HAP-1 (cell line): ENCODE measurements at regions not wholly inside any gene's neighbourhood (a gene's known extent, or its start where the extent isn't known, plus 50 kb on each side); places are given as distances from the start of the nearest gene placed in this dataset.
"Not testable (repeated sequence)": the region's sequence is repeated elsewhere in the genome, so short reads cannot be mapped to it uniquely, and the experiment has no call there.

Experiments
- DNase-seq, 2 experiments: peaks; one replicate each; pipeline ENCODE4 v3.0.0-alpha.2; 2016 to 2020; ENCODE audit warnings: low spot score in 2 of 2
- H3K27me3 ChIP-seq: fragments of 250-450 bp; sonication (Bioruptor Pico); 2 replicates; pipeline ENCODE4 v1.5.1; 2020; ENCODE audit warnings: low read depth, mild to moderate bottlenecking, moderate library complexity
- H3K36me3 ChIP-seq: fragments of 250-450 bp; sonication (Bioruptor Pico); replicated peaks from 2 replicates; pipeline ENCODE4 v1.5.1; 2020; ENCODE audit warnings: mild to moderate bottlenecking
- H3K4me1 ChIP-seq: fragments of 250-450 bp; sonication (Bioruptor Pico); 2 replicates; pipeline ENCODE4 v1.5.1; 2020; ENCODE audit warnings: mild to moderate bottlenecking
- H3K4me3 ChIP-seq: fragments of 250-450 bp; sonication (Bioruptor Pico); 2 replicates; pipeline ENCODE4 v1.5.1; 2020; ENCODE audit warnings: mild to moderate bottlenecking, moderate library complexity
- H3K9me3 ChIP-seq: fragments of 250-450 bp; sonication (Bioruptor Pico); 2 replicates; pipeline ENCODE4 v1.5.1; 2020; ENCODE audit warnings: mild to moderate bottlenecking, moderate library complexity
- in situ Hi-C: fragments of 300-500 bp; cut with MboI; formaldehyde crosslinking; loops from 3 replicates; pipeline ENCODE4 v1.14.3; 2020; ENCODE audit warnings: low sequenced_read_pairs, inconsistent platforms, mixed read lengths

DNA sequence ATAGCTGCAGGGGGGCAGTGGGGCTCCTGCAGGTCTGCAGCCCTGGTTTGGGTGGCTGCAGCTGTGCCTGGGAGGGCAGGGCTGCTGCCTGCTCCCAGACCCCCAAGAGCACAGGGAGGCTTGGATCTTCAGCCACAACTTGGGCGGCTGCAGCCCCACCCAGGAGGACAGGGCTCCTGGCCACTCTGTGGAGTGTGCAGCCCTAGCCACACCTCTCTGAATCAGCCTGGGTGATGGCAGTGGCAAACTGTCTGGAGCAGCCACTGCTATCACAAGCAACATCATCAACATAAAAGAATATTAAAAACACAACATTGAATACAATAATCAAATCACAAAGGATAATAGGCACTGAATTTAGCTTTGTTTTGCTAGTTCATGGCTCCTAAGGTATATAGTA, 164.9 kb upstream of the SLC27A6 start:
- H3K9me3 ChIP-seq, result no peaks in the 10 kb centered on the region
- no peaks in the 10 kb centered on the region for H3K27me3 ChIP-seq
- H3K36me3 ChIP-seq, result no peaks in the 10 kb centered on the region
- in situ Hi-C loops, result no loop called here
- no peaks in the 10 kb centered on the region for H3K4me1 ChIP-seq
- DNase-seq, result no peak
- H3K4me3 ChIP-seq, result no peak overlapping the region

DNA sequence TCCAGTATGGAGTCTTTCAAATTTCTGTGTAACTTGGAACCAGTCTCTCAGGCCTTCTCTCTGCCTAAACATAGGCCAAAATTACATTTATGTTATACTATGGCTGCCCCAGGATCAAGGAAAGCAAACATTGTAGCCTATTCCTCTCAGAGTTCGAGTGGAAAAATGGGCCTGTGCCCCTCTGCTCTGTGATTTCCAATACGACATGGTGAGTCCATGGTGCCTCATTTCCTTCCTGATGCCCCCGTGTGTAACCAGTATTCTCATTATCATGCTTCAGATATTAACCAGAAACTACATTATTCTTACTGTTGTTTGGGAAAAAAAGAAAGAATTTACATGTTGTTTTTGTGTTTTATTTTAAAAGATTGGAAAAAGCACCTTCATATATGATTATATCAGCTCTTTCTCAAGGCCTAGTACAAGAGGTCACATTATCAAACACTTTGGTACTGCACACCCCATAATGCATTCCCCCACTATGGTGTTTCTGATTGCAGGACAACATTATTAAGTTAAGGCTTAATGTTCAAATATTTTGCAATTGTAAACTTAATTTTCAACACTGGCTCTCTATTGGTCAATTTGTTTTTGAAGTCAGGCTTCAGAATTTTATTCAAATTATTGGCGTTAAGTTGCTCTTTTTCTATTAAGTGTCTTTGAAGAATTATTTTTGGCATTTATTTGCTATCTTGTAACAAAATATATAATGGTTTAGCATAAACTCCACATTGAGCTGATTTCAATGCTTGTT, 151.8 kb upstream of the SLC27A6 start:
- in situ Hi-C loops, result no loop called here
- Histone ChIP-seq H3K9me3 (peaks cover 2% of the 10 kb centered on the region; the same call in 1 of the 2 replicates), H3K4me3 (no peak overlapping the region)

DNA sequence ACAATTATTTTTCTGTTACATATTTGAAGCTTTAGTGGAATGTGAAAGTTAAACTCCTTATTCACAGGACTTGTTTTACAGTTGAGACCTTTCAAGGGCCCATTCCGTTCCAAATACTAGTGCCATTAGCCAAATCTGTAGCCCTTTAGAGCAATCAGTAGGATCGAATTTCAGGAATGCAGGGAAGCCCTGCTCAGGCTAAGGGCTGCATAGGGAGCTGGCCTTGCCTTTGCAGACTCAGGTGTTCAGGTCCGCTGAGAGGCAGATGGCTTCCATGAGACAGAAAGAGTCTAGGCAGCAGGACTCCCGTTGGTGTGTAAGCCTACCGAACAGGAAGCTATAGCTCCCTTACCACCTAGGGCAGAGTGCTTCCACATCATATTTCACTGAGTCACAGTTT, 150.1 kb upstream of the SLC27A6 start:
- Histone ChIP-seq H3K4me1 (no peaks in the 10 kb centered on the region), H3K9me3 (peaks cover 2% of the 10 kb centered on the region; the same call in 1 of the 2 replicates), H3K36me3 (no peaks in the 10 kb centered on the region), H3K4me3 (no peak overlapping the region), H3K27me3 (no peaks in the 10 kb centered on the region)
- DNase-seq, result no peak
- in situ Hi-C loops, result no loop called here

More for the DNA sequence above, 151.8 kb upstream of the SLC27A6 start:
- no peaks in the 10 kb centered on the region for H3K27me3 ChIP-seq
- no peak for DNase-seq
- no peaks in the 10 kb centered on the region for H3K4me1 ChIP-seq
- no peaks in the 10 kb centered on the region for H3K36me3 ChIP-seq

DNA sequence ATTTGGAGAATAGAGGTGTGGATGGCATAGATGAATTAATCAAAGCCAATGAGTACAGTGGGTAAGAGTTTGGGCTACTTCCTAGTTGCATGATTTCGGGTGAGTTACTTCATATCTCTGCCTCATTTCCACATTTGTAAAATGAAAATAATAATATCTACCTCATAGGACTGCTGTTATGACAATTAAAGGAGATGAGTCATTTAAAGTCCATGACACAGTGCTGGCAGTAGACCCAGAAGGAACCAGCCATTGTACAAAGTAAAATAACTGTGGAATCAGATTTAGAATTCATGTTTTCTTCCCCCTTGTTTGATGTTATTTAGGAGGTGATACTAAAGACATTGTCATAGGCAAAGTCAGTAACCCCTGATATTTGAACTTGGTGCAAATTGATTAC, 139.5 kb upstream of the SLC27A6 start:
- H3K27me3 ChIP-seq, result no peaks in the 10 kb centered on the region
- in situ Hi-C loops, result no loop called here
- no peak overlapping the region for H3K4me3 ChIP-seq
- DNase-seq, result no peak
- H3K36me3 ChIP-seq, result no peaks in the 10 kb centered on the region
- no peaks in the 10 kb centered on the region for H3K4me1 ChIP-seq
- no peaks in the 10 kb centered on the region for H3K9me3 ChIP-seq

DNA sequence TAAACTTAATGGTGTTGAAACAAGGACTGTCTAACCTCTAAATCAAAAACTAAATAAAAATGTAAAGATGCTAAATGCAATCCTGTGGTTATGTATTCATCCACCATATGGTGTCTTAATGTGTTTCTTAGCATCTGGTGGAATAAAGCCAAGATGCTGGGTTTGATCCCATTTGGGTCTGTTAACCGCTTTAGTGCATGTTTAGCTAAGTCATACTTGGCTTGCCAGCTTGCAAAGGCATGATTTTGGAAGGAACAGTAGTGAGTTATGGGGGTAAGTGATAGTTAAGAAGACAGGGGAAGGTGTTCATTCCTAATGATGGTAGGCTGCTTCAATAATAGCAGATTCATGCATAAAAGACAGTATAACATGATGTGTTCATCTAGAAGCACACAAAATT, 139.0 kb upstream of the SLC27A6 start:
- no peaks in the 10 kb centered on the region for H3K36me3 ChIP-seq
- in situ Hi-C loops, result no loop called here
- DNase-seq, result no peak
- no peaks in the 10 kb centered on the region for H3K9me3 ChIP-seq
- no peaks in the 10 kb centered on the region for H3K27me3 ChIP-seq
- no peak overlapping the region for H3K4me3 ChIP-seq
- no peaks in the 10 kb centered on the region for H3K4me1 ChIP-seq

DNA sequence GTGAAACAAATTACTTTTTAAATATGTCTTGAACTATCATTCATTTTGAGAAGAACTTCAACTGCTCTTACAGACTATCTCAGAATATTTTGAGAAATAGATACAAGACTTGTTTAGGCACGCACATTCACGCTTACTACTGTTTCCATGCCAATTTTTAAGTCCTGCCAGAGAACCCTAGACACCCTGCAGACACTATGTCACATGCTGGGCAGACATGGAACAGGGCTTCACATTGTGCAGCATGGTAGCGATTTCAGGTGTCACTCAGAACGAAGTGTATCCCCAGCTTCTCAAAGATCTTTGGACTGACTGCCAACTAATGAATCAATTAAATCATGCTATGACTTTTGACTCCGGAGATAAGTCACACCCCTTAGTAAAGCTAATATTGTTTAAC, 128.7 kb upstream of the SLC27A6 start:
- in situ Hi-C loops, result loop anchor here (10.0 kb wide), 1 partner anchor 622 kb away; no protein-coding TSS in a partner anchor
- DNase-seq, result no peak
- H3K36me3 ChIP-seq, result no peaks in the 10 kb centered on the region
- H3K4me1 ChIP-seq, result no peaks in the 10 kb centered on the region
- no peaks in the 10 kb centered on the region for H3K9me3 ChIP-seq
- H3K4me3 ChIP-seq, result no peak overlapping the region
- no peaks in the 10 kb centered on the region for H3K27me3 ChIP-seq

DNA sequence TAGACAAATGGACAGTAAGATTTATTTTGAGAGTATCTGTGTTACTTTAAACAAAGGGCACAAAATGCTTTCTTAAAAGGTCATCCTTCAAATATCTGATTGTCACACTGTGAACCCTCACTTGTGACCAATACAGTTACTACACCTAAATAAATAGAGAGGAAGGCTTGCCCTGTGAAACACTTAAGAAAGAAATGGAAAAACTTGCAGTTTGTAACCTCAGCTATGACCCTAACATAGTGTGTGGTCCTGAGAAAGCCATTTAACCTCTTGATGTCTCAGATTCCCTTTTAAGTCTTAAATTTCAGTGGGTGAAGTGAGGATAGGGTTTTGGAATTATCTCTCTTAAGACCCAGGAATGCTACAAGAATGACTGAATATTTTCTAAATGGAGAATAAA, 126.7 kb upstream of the SLC27A6 start:
- Histone ChIP-seq H3K4me1 (no peaks in the 10 kb centered on the region), H3K4me3 (no peak overlapping the region), H3K9me3 (no peaks in the 10 kb centered on the region), H3K36me3 (no peaks in the 10 kb centered on the region), H3K27me3 (no peaks in the 10 kb centered on the region)
- DNase-seq, result no peak
- in situ Hi-C loops, result loop anchor here (10.0 kb wide), 1 partner anchor 624 kb away; no protein-coding TSS in a partner anchor

DNA sequence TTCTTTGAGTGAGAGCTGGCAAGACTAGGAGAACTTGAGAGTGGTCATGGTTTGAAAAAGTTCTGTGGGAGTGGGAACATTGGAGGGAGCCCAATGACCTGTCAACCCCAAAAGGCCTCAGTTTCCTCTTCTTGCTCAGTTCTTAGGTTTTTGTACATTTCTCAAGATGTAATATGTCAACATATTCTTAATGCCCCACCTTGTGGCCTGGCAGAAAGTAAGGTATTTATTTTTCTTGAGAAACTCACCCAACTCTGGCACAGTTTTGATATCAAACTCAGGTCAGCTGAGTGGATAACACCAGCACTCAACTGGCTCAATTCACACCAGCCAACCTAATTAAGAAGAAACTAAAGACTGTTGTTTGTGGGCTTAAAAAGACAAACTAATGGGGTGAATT, 123.0 kb upstream of the SLC27A6 start:
- Histone ChIP-seq H3K4me1 (no peaks in the 10 kb centered on the region), H3K36me3 (no peaks in the 10 kb centered on the region), H3K4me3 (no peak overlapping the region), H3K27me3 (no peaks in the 10 kb centered on the region), H3K9me3 (no peaks in the 10 kb centered on the region)
- in situ Hi-C loops, result no loop called here
- no peak for DNase-seq

DNA sequence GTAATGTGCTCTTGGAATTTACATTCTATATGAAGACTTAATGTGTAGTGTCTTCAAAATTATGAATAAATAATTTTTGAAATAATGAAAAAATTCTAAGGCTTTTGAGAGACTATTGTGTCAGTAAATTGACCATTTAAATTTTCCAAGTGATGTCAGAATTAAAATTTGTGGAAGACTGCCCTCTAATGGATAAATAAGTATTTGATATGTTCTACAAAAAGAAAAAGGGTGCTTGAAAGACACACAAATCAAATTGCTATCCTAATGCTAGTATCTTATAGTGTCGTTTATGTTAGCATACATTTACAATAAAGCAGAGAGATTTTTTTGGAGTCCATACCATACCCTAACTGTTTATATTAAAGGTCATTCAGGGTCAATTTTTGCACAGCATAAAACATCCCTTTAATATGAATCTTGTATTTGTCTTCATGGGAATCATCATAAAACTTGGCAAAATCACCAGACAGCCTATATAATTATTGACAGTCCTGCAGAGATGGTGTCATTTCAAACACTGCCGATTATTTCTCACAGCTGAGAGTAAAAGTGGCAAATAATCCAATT, 120.8 kb upstream of the SLC27A6 start:
- no peaks in the 10 kb centered on the region for H3K27me3 ChIP-seq
- H3K36me3 ChIP-seq, result no peaks in the 10 kb centered on the region
- H3K4me3 ChIP-seq, result no peak overlapping the region
- in situ Hi-C loops, result no loop called here
- H3K9me3 ChIP-seq, result no peaks in the 10 kb centered on the region
- DNase-seq, result peak in 1 of 2 experiments; percentile 50
- no peaks in the 10 kb centered on the region for H3K4me1 ChIP-seq

DNA sequence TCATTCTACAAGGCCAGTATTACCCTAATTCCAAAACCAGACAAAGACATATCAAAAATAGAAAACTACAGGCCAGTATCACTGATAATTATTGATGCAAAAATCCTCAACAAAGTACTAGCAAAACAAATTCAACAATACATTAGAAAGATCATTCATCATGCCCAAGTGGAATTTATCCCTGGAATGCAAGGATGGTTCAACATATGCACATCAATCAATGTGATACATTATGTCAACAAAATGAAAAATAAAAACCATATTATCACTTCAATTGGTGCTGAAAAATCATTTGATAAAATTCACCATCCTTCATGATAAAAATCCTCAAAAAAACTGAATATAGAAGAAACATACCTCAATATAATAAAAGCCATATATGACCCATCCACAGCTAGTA, 115.2 kb upstream of the SLC27A6 start:
- Histone ChIP-seq H3K9me3 (no peaks in the 10 kb centered on the region; the same call in 1 of the 2 replicates), H3K4me1 (no peaks in the 10 kb centered on the region), H3K4me3 (no peak overlapping the region), H3K36me3 (no peaks in the 10 kb centered on the region), H3K27me3 (peaks cover 4% of the 10 kb centered on the region; the same call in 1 of the 2 replicates)
- in situ Hi-C loops, result no loop called here
- no peak for DNase-seq

DNA sequence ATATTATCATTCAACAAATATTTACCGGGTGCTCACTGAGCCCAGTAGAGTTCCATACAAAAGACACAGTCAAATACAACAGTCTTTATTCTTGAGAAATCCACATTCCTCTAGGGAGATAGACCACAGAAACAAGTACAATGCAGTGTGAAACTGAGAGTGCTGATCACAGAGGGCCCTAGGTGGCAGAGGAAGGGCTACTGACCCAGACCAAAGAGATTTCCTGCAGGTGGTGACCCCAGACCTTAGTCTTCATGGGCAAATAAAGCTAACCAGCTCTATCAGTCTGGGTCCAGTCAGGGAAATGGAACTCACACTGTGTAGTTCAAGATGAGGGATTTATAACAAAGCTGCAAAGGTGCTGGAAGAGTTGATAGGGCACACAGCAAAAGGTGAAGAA, 110.4 kb upstream of the SLC27A6 start:
- Histone ChIP-seq H3K4me3 (no peak overlapping the region), H3K9me3 (no peaks in the 10 kb centered on the region), H3K4me1 (no peaks in the 10 kb centered on the region), H3K27me3 (peaks cover 4% of the 10 kb centered on the region; the same call in 1 of the 2 replicates), H3K36me3 (no peaks in the 10 kb centered on the region)
- DNase-seq, result no peak
- in situ Hi-C loops, result no loop called here

DNA sequence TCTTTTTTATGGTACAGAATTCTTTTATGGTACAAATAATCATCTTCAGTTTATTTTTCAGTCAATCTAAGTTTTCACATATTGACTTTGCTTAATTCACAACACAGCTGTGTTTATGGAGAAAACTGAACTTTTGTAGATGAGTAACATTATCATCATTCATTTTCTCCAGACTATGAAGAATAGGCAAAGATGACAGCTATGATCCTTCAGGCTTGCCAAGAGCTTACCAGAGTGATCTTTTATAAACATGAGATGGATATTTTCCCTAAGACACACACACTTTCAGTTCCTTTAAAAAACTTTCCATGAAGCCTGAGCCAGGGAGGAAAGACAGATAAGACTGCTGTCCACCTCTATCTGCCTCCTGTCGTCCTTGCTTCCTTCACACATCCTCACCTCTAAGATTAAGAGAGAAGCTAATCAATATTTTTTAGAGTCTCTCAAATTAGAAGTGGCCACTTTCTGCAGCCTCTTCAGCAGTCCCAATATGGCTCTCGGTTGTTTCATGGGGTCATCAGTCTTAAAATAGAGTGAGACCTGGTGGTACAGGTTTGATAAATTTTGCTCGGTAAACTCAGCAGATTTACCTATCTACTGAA, 108.1 kb upstream of the SLC27A6 start:
- no peaks in the 10 kb centered on the region for H3K4me1 ChIP-seq
- no peak for DNase-seq
- in situ Hi-C loops, result no loop called here

DNA sequence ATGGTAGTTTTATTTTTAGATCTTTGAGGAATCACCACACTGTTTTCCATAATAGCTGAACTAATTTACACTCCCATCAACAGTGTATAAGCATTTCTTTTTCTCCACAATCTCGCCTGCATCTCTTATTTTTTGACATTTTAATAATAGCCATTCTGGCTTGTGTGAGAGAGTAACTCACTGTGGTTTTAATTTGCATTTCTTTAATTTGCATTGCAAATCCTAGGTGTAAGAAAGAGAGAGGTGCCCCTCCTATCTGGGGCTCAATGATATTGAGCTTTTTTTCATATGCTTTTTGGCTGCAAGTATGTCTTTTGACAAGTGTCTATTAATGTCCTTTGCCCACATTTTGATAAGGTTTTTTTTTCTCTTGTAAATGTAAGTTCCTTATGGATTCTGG, 106.3 kb upstream of the SLC27A6 start:
- Histone ChIP-seq H3K9me3 (no peaks in the 10 kb centered on the region), H3K36me3 (no peaks in the 10 kb centered on the region), H3K27me3 (no peaks in the 10 kb centered on the region), H3K4me3 (no peak overlapping the region), H3K4me1 (no peaks in the 10 kb centered on the region)
- in situ Hi-C loops, result no loop called here
- DNase-seq, result no peak

More for the DNA sequence above, 108.1 kb upstream of the SLC27A6 start:
- peaks cover 4% of the 10 kb centered on the region; the same call in 1 of the 2 replicates for H3K27me3 ChIP-seq
- H3K9me3 ChIP-seq, result no peaks in the 10 kb centered on the region
- H3K36me3 ChIP-seq, result no peaks in the 10 kb centered on the region
- H3K4me3 ChIP-seq, result no peak overlapping the region

DNA sequence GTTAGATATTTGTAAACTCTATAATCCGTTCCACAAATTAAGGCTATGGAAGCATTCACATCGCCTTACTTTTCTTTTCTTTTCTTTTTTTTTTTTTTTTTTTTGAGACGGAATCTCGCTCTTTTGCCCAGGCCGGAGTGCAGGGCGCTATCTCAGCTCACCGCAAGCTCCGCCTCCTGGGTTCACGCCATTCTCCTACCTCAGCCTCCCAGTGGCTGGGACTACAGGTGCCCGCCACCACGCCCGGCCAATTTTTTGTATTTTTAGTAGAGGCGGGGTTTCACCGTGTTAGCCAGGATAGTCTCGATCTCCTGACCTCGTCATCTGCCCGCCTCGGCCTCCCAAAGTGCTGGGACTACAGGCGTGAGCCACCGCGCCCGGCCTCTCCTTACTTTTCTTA, 104.1 kb upstream of the SLC27A6 start:
- H3K36me3 ChIP-seq, H3K4me3 ChIP-seq, DNase-seq, in situ Hi-C loops, H3K4me1 ChIP-seq, H3K27me3 ChIP-seq, H3K9me3 ChIP-seq: not testable (repeated sequence)
